Adrenal gland (tissue), 5 donors: ENCODE measurements at regions not wholly inside any gene's neighbourhood (a gene's known extent, or its start where the extent isn't known, plus 50 kb on each side); places are given as distances from the start of the nearest gene placed in this dataset.

Experiments used
- CTCF ChIP-seq, 6 experiments: fragments of 450-650 bp in 4 of 6; fragments of 200-600 bp in 2 of 6; sonication (generic) in 1 of 6; IDR thresholded peaks; 1 replicate in 5 of 6; 2 replicates in 1 of 6; pipeline versions ENCODE4 v1.5.1 to v1.8.0; 2016 to 2021; ENCODE audit warnings: antibody characterized with exemption in 6 of 6, mild to moderate bottlenecking in 2 of 6, moderate library complexity in 1 of 6
- POLR2A ChIP-seq, 2 donors: fragments of 450-650 bp; IDR thresholded peaks; one replicate each; pipeline ENCODE4 v1.6.1; 2017; ENCODE audit warnings: antibody characterized with exemption in 2 of 2, mild to moderate bottlenecking in 2 of 2, moderate library complexity in 1 of 2
- donor health status: DM: no; HTN: no; CAD: no.

GRCh38 chr16:5681966-5682365 lies 584.4 kb upstream of the EEF2KMT start:
- TF ChIP-seq CTCF (IDR thresholded peaks at IDR 0.05) (no peak), POLR2A (IDR thresholded peaks at IDR 0.05) (no peak)
